ENCODE measurements at regions not wholly inside any gene's neighbourhood (a gene's known extent, or its start where the extent isn't known, plus 50 kb on each side); places are given as distances from the start of the nearest gene placed in this dataset.

DNA sequence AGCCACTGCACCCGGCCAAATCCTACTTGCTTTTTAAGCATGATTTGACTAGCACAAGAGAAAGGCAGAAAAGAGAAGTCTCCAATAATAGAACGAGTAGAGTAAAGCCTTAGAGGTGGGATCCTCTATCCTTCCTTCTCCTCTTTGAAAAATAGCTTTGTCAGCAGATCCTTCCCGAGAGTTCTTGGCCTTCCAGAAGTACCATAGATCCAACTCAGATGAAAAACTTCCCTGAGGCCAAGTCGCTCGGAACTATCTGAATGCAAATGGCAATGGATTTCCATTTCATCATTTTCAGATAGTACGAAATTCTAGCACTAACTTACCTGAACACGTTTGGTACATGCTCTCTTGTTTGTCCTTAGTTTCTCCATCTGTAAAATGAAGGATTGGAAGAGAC lies 52.0 kb upstream of the SLIT3 start (continued):
- TF ChIP-seq, protein P1, sequence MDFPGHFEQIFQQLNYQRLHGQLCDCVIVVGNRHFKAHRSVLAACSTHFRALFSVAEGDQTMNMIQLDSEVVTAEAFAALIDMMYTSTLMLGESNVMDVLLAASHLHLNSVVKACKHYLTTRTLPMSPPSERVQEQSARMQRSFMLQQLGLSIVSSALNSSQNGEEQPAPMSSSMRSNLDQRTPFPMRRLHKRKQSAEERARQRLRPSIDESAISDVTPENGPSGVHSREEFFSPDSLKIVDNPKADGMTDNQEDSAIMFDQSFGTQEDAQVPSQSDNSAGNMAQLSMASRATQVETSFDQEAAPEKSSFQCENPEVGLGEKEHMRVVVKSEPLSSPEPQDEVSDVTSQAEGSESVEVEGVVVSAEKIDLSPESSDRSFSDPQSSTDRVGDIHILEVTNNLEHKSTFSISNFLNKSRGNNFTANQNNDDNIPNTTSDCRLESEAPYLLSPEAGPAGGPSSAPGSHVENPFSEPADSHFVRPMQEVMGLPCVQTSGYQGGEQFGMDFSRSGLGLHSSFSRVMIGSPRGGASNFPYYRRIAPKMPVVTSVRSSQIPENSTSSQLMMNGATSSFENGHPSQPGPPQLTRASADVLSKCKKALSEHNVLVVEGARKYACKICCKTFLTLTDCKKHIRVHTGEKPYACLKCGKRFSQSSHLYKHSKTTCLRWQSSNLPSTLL (IDR thresholded peaks at IDR 0.05), result no peak

- CTCF ChIA-PET (ENCODE audit: low intra/inter-chr PET ratio), result no interaction called here
- BruUV-seq (replicated peaks), result no TSS peak
- no peaks in the 10 kb centered on the region for H3K9me3 ChIP-seq (replicated peaks; ENCODE audit: control insufficient read depth, insufficient read depth, low read depth, low read length)
- intact Hi-C loops (cut with micrococcal nuclease), result no loop called here
- no peaks in the 10 kb centered on the region for H3K79me2 ChIP-seq (ENCODE audit: control insufficient read depth, insufficient read depth, low read length)
- H3K4me1 ChIP-seq (replicated peaks in 1 of 2; ENCODE audit: control insufficient read depth in 2 of 2, insufficient read depth in 2 of 2, low read length in 2 of 2), result no peaks in the 10 kb centered on the region
- POLR2A ChIA-PET, result no interaction called here
- DNase-seq (ENCODE audit: extremely low read depth in 1 of 4, low spot score in 3 of 4) (no peak), ATAC-seq (no peak), FAIRE-seq (no peak)
- in situ Hi-C loops (cut with MboI), result no loop called here
- no peaks in the 10 kb centered on the region for H3K9me1 ChIP-seq (ENCODE audit: control insufficient read depth, insufficient read depth, low read length)
- H2AFZ ChIP-seq (ENCODE audit: low read depth, low read length), result no peak overlapping the region
- no peaks in the 10 kb centered on the region for H4K20me1 ChIP-seq (replicated peaks; ENCODE audit: control insufficient read depth, insufficient read depth, low read length)
- 0% methylated on average over 3 of the region's 3 CpGs for WGBS (ENCODE audit: insufficient coverage, low coverage, missing lambda C conversion rate)
- H3K4me3 ChIP-seq, result no peak overlapping the region
- H3K27ac ChIP-seq (ENCODE audit: extremely low read depth, low read depth, low read length), result no peak overlapping the region
- no peak overlapping the region for H3K4me2 ChIP-seq (ENCODE audit: insufficient read depth, low read length)
- no peak overlapping the region for H3K9ac ChIP-seq (ENCODE audit: insufficient read depth in 1 of 2, low read depth in 2 of 2, low read length in 2 of 2)
- H3K27me3 ChIP-seq (ENCODE audit: control insufficient read depth in 2 of 2, insufficient read depth in 2 of 2, low read length in 2 of 2), result no peaks in the 10 kb centered on the region
- no peaks in the 10 kb centered on the region for H3K36me3 ChIP-seq (ENCODE audit: control insufficient read depth, insufficient read depth, low read length)
- TF ChIP-seq, protein P2, sequence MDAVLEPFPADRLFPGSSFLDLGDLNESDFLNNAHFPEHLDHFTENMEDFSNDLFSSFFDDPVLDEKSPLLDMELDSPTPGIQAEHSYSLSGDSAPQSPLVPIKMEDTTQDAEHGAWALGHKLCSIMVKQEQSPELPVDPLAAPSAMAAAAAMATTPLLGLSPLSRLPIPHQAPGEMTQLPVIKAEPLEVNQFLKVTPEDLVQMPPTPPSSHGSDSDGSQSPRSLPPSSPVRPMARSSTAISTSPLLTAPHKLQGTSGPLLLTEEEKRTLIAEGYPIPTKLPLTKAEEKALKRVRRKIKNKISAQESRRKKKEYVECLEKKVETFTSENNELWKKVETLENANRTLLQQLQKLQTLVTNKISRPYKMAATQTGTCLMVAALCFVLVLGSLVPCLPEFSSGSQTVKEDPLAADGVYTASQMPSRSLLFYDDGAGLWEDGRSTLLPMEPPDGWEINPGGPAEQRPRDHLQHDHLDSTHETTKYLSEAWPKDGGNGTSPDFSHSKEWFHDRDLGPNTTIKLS (IDR thresholded peaks at IDR 0.05; ENCODE audit: borderline replicate concordance, low read depth), result no peak
- TF ChIP-seq E4F1 (CRISPR knock-in tag; IDR thresholded peaks at IDR 0.05; ENCODE audit: borderline replicate concordance) (no peak), CBFA2T2 (conservative IDR thresholded peaks at IDR 0.05) (no peak), PBX2 (CRISPR knock-in tag; IDR thresholded peaks at IDR 0.05; ENCODE audit: low read depth) (no peak), PBX2 (tag; conservative IDR thresholded peaks at IDR 0.05; ENCODE audit: low read depth) (no peak), RBM15 (IDR thresholded peaks at IDR 0.05; ENCODE audit: insufficient read depth, low read length) (no peak)
These were observed 50.8 kb upstream of the SLIT3 start for GRCh38 chr5:169351721-169352120.

All from K562 (cell line).